Loucy (cell line): ENCODE measurements at regions not wholly inside any gene's neighbourhood (a gene's known extent, or its start where the extent isn't known, plus 50 kb on each side); places are given as distances from the start of the nearest gene placed in this dataset.

Experiments
- CTCF ChIP-seq: fragments of 200-600 bp; sonication (generic); conservative IDR thresholded peaks from 2 replicates; pipeline ENCODE4 v1.5.1; 2014; ENCODE audit warnings: mild to moderate bottlenecking, antibody characterized with exemption, low read length
- EZH2phosphoT487 ChIP-seq: fragments of 200-600 bp; IDR thresholded peaks from 2 replicates; pipeline ENCODE4 v1.6.1; 2018; ENCODE audit warnings: antibody characterized with exemption, mild to moderate bottlenecking, moderate library complexity, borderline replicate concordance

- no peak for TF ChIP-seq CTCF
- TF ChIP-seq EZH2phosphoT487, result no peak
Measured at GRCh38 chr7:156125841-156126730, 313.8 kb upstream of the SHH start.
